Endothelial cell of hepatic sinusoid (primary cell): ENCODE measurements at regions not wholly inside any gene's neighbourhood (a gene's known extent, or its start where the extent isn't known, plus 50 kb on each side); places are given as distances from the start of the nearest gene placed in this dataset.

Experiments
- in situ Hi-C: cut with HindIII; loops from 2 replicates; pipeline ENCODE4 v1.10.0; 2017; ENCODE audit warnings: low sequenced_read_pairs

DNA sequence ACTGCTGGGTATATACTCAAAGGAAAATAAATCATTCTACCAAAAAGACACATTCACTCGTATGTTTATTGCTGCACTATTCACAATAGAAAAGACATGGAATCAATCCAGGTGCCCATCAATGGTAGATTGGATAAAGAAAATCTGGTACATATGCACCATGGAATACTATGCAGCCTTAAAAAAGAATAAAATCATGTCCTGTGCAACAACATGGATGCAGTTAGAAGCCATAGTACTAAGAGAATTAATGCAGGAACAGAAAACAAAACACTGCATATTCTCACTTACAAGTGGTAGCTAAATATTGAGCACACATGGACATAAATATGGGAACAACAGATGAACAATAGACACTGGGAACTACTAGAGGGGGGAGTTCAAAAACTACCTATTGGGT lies 96.3 kb downstream of the FAM76B start:
- in situ Hi-C loops: no loop called here

DNA sequence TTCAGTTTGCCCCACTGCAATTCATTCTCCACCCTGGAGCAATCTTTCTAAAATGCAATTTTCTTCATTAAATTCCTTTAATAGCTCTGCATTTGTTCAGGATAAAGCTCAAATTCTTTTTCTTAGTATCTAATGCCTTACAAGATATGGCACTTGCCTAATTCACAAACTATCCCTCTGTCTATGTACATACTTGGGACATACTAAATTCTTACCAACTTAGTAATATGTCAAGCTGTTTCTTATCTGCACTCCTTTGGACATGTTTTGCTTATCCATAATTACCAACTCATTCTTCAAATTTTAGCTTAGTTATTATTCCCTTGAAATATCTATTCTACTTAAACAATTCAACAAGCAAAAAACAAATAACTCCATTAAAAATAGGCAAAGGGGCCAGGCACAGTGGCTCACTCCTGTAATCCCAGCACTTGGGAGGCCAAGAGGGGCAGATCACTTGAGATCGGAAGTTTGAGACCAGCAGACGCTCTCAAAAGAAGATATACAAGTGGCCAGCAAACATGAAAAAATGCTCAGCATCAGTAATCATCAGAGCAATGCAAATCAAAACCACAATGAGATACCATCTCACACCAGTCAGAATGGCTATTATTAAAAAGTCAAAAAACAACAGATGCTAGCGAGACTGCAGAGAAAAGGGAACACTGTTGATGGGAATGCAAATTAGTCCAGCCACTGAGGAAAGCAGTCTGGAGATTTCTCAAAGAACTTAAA lies 96.9 kb downstream of the FAM76B start:
- in situ Hi-C loops: no loop called here

GRCh38 chr11:95690100-95690499 lies 99.5 kb downstream of the FAM76B start:
- in situ Hi-C loops: no loop called here

DNA sequence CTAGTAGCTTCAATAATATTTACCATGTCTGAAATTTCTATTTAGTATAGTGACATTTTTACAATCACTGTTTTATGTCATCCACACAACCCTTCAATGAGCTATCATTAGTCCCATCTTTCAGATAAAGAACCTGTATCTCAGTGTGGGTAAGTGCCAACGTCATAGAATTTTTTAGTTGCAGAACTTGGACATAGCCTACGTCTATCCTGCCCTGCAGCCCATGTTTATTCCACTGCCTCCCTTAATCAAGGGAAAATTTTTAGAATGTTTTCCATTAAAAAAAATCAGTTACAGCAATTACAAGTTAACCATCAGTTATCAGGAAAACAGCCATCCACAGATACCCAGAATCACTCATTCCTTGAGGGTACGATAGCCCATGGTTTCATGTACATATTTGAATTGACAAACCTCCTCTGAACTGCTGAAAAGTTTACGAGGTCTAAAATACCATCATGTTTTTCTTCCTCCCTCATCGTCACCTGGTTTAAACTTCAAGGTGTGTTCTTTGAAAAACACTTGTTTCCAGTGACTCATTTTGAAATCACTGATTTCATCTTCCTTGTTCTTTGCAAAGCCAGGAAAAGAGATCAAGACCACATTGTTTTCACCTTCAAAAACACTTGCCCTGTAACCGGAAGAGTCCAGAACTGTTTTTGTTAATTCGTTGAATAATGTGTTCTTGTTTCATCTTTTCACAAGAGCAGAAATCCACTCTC lies 100.9 kb downstream of the FAM76B start:
- in situ Hi-C loops: no loop called here

GRCh38 chr11:95688015-95688414 lies 101.6 kb downstream of the FAM76B start:
- in situ Hi-C loops: no loop called here

DNA sequence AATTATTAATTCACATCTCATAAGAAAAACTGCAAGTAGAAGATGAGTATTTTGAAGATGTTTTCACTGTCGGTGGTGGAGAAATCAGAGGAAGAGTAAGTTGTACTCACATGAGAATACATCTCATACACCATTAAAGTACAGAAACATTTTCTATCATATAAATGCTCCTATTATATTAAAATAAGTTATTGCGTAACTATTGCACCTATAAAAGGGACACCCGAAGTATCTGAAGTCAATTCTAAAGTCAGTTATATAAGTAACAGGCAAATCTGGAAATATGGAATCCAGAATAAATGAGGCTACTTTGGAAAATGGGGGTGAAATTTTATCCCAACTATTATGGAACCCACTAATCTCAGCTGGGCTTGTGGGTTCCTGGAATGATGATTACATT lies 103.3 kb downstream of the FAM76B start:
- in situ Hi-C loops: no loop called here

GRCh38 chr11:95684701-95685100 lies 104.9 kb downstream of the FAM76B start:
- in situ Hi-C loops: no loop called here

DNA sequence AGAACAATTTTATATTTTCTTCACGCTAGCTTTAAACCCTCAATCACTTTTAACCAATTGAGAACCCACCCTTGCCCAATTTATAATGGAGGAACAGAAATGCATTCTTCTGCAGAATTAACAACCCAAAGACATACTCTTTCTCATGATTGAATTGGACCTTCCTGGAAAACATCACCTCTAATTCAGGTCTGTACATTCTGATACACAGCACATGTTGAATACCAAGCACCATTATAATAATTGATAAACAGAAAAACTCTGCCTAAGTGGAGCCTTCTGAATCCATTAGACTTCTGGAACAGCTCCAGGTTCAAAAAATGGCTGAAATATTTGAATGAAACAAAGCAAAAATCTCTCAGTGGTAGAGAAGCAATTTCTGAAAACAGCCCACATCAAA lies 105.4 kb downstream of the FAM76B start:
- in situ Hi-C loops: no loop called here

- in situ Hi-C loops: no loop called here
These were observed 107.0 kb downstream of the FAM76B start for GRCh38 chr11:95682552-95682951.

DNA sequence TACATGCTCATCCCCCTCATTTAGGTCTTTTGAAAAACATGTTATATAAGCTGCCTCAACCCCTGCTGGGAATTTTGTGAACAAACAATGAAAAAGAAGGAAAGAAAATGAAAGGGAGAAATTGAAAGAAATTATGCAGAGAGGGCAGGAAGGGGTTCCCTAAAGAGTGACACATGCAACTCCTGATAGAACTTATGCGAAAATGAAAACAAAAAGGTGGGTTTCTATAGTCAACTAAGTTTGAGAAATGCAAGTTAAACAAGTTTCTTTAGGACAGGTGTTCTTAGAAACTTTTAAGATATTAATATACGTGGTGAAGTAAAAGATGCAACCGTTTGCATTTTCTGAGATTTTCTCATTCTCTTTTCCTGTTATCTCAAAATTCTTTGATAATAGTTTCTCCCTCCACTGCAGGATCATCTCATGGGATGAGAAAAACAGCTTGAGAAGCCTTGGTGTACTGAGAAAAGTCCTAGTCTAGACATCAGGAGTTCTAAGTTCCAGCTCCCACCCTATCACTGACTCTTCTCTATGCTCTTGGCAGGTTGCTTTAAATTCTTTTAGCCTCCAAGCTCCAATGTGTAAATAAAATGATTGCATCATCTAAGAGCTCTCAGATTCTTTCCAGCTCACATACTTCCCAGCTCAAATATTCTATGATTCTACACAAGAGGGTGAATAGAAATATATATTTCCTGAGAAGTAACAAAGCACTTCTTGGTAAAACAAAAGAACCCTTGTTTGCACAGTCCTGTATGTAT lies 109.2 kb downstream of the FAM76B start:
- in situ Hi-C loops: no loop called here

DNA sequence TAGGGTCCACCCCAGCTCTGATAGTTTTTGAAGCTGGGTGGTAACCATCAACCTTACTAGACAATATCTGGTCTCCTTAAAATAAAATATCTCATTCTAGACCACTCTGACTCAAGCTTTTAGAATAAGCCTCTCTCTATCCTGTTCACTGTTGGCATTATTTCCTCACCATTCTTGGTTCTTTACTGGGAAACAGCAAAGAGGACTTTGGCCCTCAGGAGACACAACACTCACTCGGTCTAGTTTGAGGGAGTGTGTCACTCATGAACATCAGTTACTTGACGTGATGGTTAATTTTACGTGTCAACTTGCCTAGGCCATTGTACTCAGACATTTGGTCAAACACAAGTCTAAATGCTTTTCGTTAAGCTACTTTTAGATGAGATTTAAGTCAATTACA lies 110.6 kb downstream of the FAM76B start:
- in situ Hi-C loops: no loop called here

GRCh38 chr11:95676308-95676707 lies 113.3 kb downstream of the FAM76B start:
- in situ Hi-C loops: no loop called here

DNA sequence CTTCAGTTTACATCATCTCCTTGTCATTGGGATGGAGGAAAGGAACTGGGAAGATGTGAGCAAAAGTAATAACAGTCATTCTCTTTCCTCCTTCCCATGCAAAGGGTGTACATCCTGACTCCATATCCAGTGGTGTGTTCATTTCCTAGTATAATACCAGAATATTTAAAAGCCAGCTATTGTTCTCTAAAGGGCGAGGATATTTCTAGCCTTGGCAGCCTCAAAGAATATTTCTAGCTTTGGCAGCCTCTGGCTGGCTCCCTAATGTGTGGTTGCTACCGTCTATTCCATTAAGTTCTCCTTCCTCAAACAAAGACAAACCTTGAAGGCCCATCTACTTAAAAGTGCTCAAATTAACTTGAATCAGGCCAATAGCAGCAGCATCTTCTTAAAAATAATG lies 114.0 kb downstream of the FAM76B start:
- in situ Hi-C loops: no loop called here

DNA sequence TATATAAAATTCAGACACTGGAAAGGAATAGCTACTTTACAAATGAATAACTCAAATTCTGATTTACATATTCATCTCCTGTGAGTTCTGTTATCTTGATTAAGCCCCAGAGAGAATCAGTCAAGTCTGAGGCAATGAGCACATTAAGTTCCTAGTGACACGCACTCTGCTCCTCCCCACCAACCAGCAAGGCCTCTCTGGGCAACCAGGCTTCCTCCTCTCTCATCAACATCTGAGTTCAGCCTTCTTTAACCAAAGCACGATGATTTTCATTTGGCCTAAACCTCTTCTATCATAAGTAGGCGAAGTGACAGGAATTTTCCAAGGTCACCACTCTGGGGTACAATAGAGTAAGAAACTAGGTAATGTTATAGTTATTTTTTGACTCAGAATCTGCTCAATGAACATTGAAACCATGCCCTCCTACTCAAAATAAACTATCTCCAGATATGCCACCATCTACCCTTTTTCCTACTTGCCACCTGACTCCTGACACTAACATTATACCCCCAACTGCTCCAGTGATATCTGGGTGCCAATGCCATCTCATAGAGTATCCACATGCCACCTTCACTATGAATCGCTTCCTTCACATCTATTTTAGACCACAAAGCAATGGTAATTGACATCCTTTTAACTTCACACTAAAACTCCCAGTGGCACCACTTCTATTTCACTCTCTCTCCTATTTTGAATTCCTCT lies 114.8 kb downstream of the FAM76B start:
- in situ Hi-C loops: no loop called here

GRCh38 chr11:95671768-95672167 lies 117.8 kb downstream of the FAM76B start:
- in situ Hi-C loops: no loop called here

DNA sequence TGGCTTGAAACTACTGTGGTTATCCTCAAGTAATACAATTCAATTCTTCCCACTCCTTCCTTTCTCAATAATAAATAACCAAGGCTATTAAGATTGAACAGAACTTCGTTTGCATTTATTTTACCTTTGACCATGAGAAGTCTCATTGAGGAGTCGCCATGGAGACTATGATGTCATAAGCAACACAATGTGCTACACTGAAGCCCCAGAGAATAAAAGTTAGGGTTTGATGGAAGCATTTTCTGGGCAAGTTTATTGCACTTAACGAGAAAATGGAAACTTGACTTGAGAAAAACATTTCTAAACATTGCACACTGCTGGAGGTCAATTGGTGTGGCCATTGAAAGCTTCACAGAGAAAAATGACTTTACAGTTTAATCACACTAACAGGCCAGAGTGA lies 121.5 kb downstream of the FAM76B start:
- in situ Hi-C loops: no loop called here

DNA sequence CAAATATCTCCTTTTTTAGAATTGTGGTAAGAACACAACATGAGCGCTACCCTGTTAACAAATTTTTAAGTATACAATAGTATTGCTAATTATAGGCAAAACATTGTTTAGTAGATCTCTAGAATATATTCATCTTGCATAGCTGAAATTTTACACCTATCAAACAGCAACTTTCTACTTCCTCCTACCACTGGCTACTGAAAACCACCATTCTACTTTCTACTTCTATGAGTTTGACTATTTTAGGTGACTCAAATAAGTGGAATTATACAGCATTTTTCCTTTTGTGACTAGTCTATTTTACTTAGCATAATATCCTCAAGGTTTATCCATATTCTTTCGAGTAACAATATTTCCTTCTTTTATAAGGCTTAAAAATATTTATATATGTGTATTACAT lies 128.4 kb downstream of the FAM76B start:
- in situ Hi-C loops: no loop called here

GRCh38 chr11:95660038-95660437 lies 129.5 kb downstream of the FAM76B start:
- in situ Hi-C loops: no loop called here

- in situ Hi-C loops: no loop called here
These were observed 130.5 kb downstream of the FAM76B start for GRCh38 chr11:95659088-95659487.

GRCh38 chr11:95655536-95655935 lies 134.0 kb downstream of the FAM76B start:
- in situ Hi-C loops: no loop called here

DNA sequence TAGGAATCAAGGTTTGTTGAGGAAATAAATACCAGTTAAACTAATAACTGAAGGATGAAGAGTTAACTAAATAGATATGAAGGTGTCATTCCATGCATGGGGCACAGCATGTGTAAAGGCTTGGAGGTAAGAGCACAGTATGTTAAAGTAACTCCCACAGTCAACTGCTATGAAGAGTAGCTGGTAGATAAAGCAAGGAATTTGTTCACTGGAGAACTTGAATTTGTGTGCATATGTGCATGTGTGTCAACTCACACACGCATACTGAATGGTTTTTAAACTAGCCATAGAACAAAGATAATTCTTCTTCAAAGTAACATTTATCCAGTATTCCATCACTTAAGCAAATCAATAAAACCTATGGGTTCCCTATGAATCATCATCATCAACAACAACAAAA lies 135.9 kb downstream of the FAM76B start:
- in situ Hi-C loops: loop anchor here (5.0 kb wide), 1 partner anchor 51 kb away; no protein-coding TSS in a partner anchor
